Adrenal gland (tissue), 9 donors: ENCODE measurements at regions not wholly inside any gene's neighbourhood (a gene's known extent, or its start where the extent isn't known, plus 50 kb on each side); places are given as distances from the start of the nearest gene placed in this dataset.

Source experiments
- DNase-seq, 7 donors: peaks; one replicate each; pipeline ENCODE4 v3.0.0-alpha.2; 2019 to 2020
- H3K27ac ChIP-seq, 5 donors: fragments of 200-600 bp; sonication (generic) in 4 of 5; 1 replicate in 3 of 5; 2 replicates in 2 of 5; pipeline versions ENCODE4 v1.5.1 to v1.8.0; 2016 to 2020; ENCODE audit warnings: mild to moderate bottlenecking in 1 of 5
- H3K27me3 ChIP-seq: fragments of 200-600 bp; 2 replicates; pipeline ENCODE4 v1.8.0; 2021
- H3K36me3 ChIP-seq, 2 donors: fragments of 200-600 bp; replicated peaks in 1 of 2; 1 replicate in 1 of 2; 2 replicates in 1 of 2; pipeline versions ENCODE4 v1.5.1 to v1.8.0; 2018 to 2022
- H3K4me1 ChIP-seq, 2 donors: fragments of 200-600 bp; replicated peaks in 1 of 2; 1 replicate in 1 of 2; 2 replicates in 1 of 2; pipeline versions ENCODE4 v1.5.1 to v1.8.0; 2018 to 2021
- H3K4me3 ChIP-seq, 4 donors: fragments of 200-600 bp; sonication (generic) in 3 of 4; one replicate each; pipeline ENCODE4 v1.5.1; 2016 to 2018
- H3K9me3 ChIP-seq, 3 donors: fragments of 200-600 bp; sonication (generic) in 1 of 3; replicated peaks in 1 of 3; 1 replicate in 2 of 3; 2 replicates in 1 of 3; pipeline versions ENCODE4 v1.5.1 to v1.8.0; 2016 to 2021
- CTCF ChIP-seq, 6 experiments: fragments of 450-650 bp in 4 of 6; fragments of 200-600 bp in 2 of 6; sonication (generic) in 1 of 6; IDR thresholded peaks; 1 replicate in 5 of 6; 2 replicates in 1 of 6; pipeline versions ENCODE4 v1.5.1 to v1.8.0; 2016 to 2021; ENCODE audit warnings: antibody characterized with exemption in 6 of 6, mild to moderate bottlenecking in 2 of 6, moderate library complexity in 1 of 6
- POLR2A ChIP-seq, 2 donors: fragments of 450-650 bp; IDR thresholded peaks; one replicate each; pipeline ENCODE4 v1.6.1; 2017; ENCODE audit warnings: antibody characterized with exemption in 2 of 2, mild to moderate bottlenecking in 2 of 2, moderate library complexity in 1 of 2
- WGBS, 4 donors: extraction: QIAGEN DNeasy Blood & Tissue Kit in 2 of 4; methylation state at CpG; one replicate each; pipeline versions ENCODE4 v1.1.5 to v1.1.7; 2013 to 2017; 5-methylcytosine and 5-hydroxymethylcytosine counted together
- intact Hi-C, 2 donors: fragments of 100-400 bp; cut with DNase I; formaldehyde crosslinking; loops; one replicate each; pipeline versions ENCODE4 v1.14.1 to v1.15.0; 2022 to 2023
- donor health status: healthy with polysubstance abuse.
- donor health status: Bipolar disorder and iron deficiency.
- donor health status: DM: yes; HTN: yes; CAD: no.
- donor health status: DM: no; HTN: no; CAD: no.
- donor health status: DM: no; HTN: no; CAD: no.

GRCh38 chrY:7725791-7726460 lies 814.4 kb upstream of the AMELY start:
- Histone ChIP-seq H3K36me3 (no peaks in the 10 kb centered on the region), H3K4me1 (no peaks in the 10 kb centered on the region), H3K4me3 (no peak overlapping the region), H3K27ac (no peak overlapping the region), H3K27me3 (no peaks in the 10 kb centered on the region), H3K9me3 (no peaks in the 10 kb centered on the region)
- intact Hi-C loops: no loop called here
- no peak for TF ChIP-seq CTCF (IDR thresholded peaks at IDR 0.05)
- TF ChIP-seq POLR2A (IDR thresholded peaks at IDR 0.05): no peak
- DNase-seq: no peak
- 72 to 85% methylated on average over 2 to 4 of the region's 4 CpGs; no CpG with 5 or more reads in 2 of the 4 donors for WGBS, 4 donors

- H3K36me3 ChIP-seq: no peaks in the 10 kb centered on the region
- no peaks in the 10 kb centered on the region for H3K27me3 ChIP-seq
- no peaks in the 10 kb centered on the region for H3K4me1 ChIP-seq
- no peak overlapping the region for H3K4me3 ChIP-seq
- peak in 1 of 7 donors; percentile 9 for DNase-seq
- no peak overlapping the region for H3K27ac ChIP-seq
- 45 to 52% methylated on average over 1 of the region's 1 CpG; no CpG with 5 or more reads in 2 of the 4 donors for WGBS, 4 donors
- H3K9me3 ChIP-seq: no peaks in the 10 kb centered on the region
- intact Hi-C loops: no loop called here
- TF ChIP-seq POLR2A (IDR thresholded peaks at IDR 0.05) (no peak), CTCF (IDR thresholded peaks at IDR 0.05) (no peak)
These were observed 812.6 kb upstream of the AMELY start for GRCh38 chrY:7723991-7724632.

- H3K4me1 ChIP-seq: no peaks in the 10 kb centered on the region
- no peak overlapping the region for H3K27ac ChIP-seq
- H3K4me3 ChIP-seq: no peak overlapping the region
- H3K36me3 ChIP-seq: no peaks in the 10 kb centered on the region
- DNase-seq: no peak
- no peaks in the 10 kb centered on the region for H3K27me3 ChIP-seq
- 90 to 92% methylated on average over 2 of the region's 2 CpGs; no CpG with 5 or more reads in 2 of the 4 donors for WGBS, 4 donors
- intact Hi-C loops: no loop called here
- TF ChIP-seq POLR2A (IDR thresholded peaks at IDR 0.05) (no peak), CTCF (IDR thresholded peaks at IDR 0.05) (no peak)
- H3K9me3 ChIP-seq: no peaks in the 10 kb centered on the region
These were observed 811.6 kb upstream of the AMELY start for GRCh38 chrY:7723127-7723526.

DNA sequence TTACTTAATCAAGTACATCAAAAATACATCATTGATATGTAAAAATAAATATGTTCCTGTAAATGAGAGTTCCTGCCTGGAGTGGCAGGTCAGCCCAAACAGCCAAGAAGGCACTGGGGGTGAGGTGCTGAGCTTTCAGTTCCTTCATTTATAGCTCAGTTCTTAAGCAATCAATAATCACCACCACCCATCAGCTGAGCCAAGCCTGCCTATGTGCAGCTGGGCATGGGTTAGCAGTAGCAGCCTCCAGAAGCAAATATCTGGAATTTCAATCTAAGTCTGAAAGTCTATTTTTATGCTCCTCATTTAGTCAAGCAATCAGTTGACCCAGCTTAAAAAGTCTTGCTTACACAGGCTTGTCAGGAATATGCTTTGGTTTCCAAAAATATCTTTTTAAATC lies 811.0 kb upstream of the AMELY start:
- no peaks in the 10 kb centered on the region for H3K9me3 ChIP-seq
- H3K4me3 ChIP-seq: no peak overlapping the region
- intact Hi-C loops: no loop called here
- H3K27ac ChIP-seq: no peak overlapping the region
- no peaks in the 10 kb centered on the region for H3K36me3 ChIP-seq
- no peaks in the 10 kb centered on the region for H3K27me3 ChIP-seq
- DNase-seq: peak in 1 of 7 donors; percentile 20
- H3K4me1 ChIP-seq: no peaks in the 10 kb centered on the region
- TF ChIP-seq CTCF (IDR thresholded peaks at IDR 0.05) (no peak), POLR2A (IDR thresholded peaks at IDR 0.05) (no peak)
